Testis (tissue), 2 donors: ENCODE measurements at regions not wholly inside any gene's neighbourhood (a gene's known extent, or its start where the extent isn't known, plus 50 kb on each side); places are given as distances from the start of the nearest gene placed in this dataset.

Source experiments
- DNase-seq: peaks from one replicate; pipeline ENCODE4 v3.0.0-alpha.2; 2019
- H3K27ac ChIP-seq, 2 donors: fragments of 200-600 bp; sonication (generic); one replicate each; pipeline ENCODE4 v1.5.1; 2019
- H3K27me3 ChIP-seq: fragments of 200-600 bp; sonication (generic); one replicate; pipeline ENCODE4 v1.5.1; 2019
- H3K36me3 ChIP-seq: fragments of 200-600 bp; sonication (generic); one replicate; pipeline ENCODE4 v1.5.1; 2017; ENCODE audit warnings: low read depth; ENCODE audit errors: missing control alignments
- H3K4me1 ChIP-seq: fragments of 200-600 bp; sonication (generic); one replicate; pipeline ENCODE4 v1.5.1; 2019
- H3K4me3 ChIP-seq, 2 donors: fragments of 200-600 bp; sonication (generic); one replicate each; pipeline ENCODE4 v1.5.1; 2017 to 2019
- H3K9me3 ChIP-seq: fragments of 200-600 bp; sonication (generic); one replicate; pipeline ENCODE4 v1.5.1; 2017
- CTCF ChIP-seq, 3 experiments: fragments of 450-650 bp in 2 of 3; fragments of 200-600 bp in 1 of 3; sonication (generic) in 1 of 3; IDR thresholded peaks; one replicate each; pipeline ENCODE4 v1.5.1; 2016 to 2019; ENCODE audit warnings: antibody characterized with exemption in 3 of 3, mild to moderate bottlenecking in 2 of 3, moderate library complexity in 1 of 3
- POLR2A ChIP-seq: fragments of 450-650 bp; IDR thresholded peaks from one replicate; pipeline ENCODE4 v1.6.1; 2017; ENCODE audit warnings: antibody characterized with exemption, mild to moderate bottlenecking, moderate library complexity
- WGBS, 2 donors: methylation state at CpG; one replicate each; pipeline ENCODE4 v1.1.5; 2018; 5-methylcytosine and 5-hydroxymethylcytosine counted together
- intact Hi-C: fragments of 100-400 bp; cut with DNase I; formaldehyde crosslinking; loops from one replicate; pipeline ENCODE4 v1.15.1; 2023; ENCODE audit warnings: low total_unique reads

- no peak for DNase-seq
- Histone ChIP-seq H3K4me3 (no peak overlapping the region), H3K27me3 (no peaks in the 10 kb centered on the region), H3K9me3 (no peaks in the 10 kb centered on the region), H3K4me1 (no peaks in the 10 kb centered on the region), H3K36me3 (peaks cover 3% of the 10 kb centered on the region), H3K27ac (no peak overlapping the region)
- TF ChIP-seq POLR2A (no peak), CTCF (IDR thresholded peaks at IDR 0.05) (no peak)
- intact Hi-C loops, result no loop called here
- WGBS, 2 donors, result 35 to 91% methylated on average over 1 of the region's 1 CpG
Observed at GRCh38 chr5:153360860-153361259, 129.6 kb upstream of the GRIA1 start.

GRCh38 chr5:153361735-153362409 is 128.6 kb upstream of the GRIA1 start:
- DNase-seq, result no peak
- intact Hi-C loops, result no loop called here
- H3K4me3 ChIP-seq, result no peak overlapping the region
- H3K36me3 ChIP-seq, result peaks cover 3% of the 10 kb centered on the region
- no peak overlapping the region for H3K27ac ChIP-seq
- H3K4me1 ChIP-seq, result no peaks in the 10 kb centered on the region
- no peaks in the 10 kb centered on the region for H3K9me3 ChIP-seq
- WGBS, 2 donors, result 56 to 61% methylated on average over 3 of the region's 3 CpGs
- TF ChIP-seq CTCF (IDR thresholded peaks at IDR 0.05) (no peak), POLR2A (no peak)
- H3K27me3 ChIP-seq, result no peaks in the 10 kb centered on the region

- DNase-seq, result no peak
- H3K27me3 ChIP-seq, result no peaks in the 10 kb centered on the region
- peaks cover 3% of the 10 kb centered on the region for H3K36me3 ChIP-seq
- intact Hi-C loops, result no loop called here
- H3K4me3 ChIP-seq, result no peak overlapping the region
- TF ChIP-seq POLR2A, result no peak
- no peak for TF ChIP-seq CTCF (IDR thresholded peaks at IDR 0.05)
- no peaks in the 10 kb centered on the region for H3K9me3 ChIP-seq
- no peaks in the 10 kb centered on the region for H3K4me1 ChIP-seq
- no peak overlapping the region for H3K27ac ChIP-seq
Observed at GRCh38 chr5:153365547-153365946, 124.9 kb upstream of the GRIA1 start.

- Histone ChIP-seq H3K27ac (no peak overlapping the region), H3K27me3 (no peaks in the 10 kb centered on the region), H3K4me1 (no peaks in the 10 kb centered on the region), H3K36me3 (peaks cover 3% of the 10 kb centered on the region), H3K4me3 (no peak overlapping the region), H3K9me3 (no peaks in the 10 kb centered on the region)
- no peak for DNase-seq
- 87 to 89% methylated on average over 3 of the region's 3 CpGs for WGBS, 2 donors
- intact Hi-C loops, result no loop called here
- TF ChIP-seq CTCF (IDR thresholded peaks at IDR 0.05) (no peak), POLR2A (no peak)
Observed at GRCh38 chr5:153367466-153367865, 123.0 kb upstream of the GRIA1 start.

- no peak for DNase-seq
- H3K4me1 ChIP-seq, result no peaks in the 10 kb centered on the region
- H3K9me3 ChIP-seq, result no peaks in the 10 kb centered on the region
- TF ChIP-seq CTCF (IDR thresholded peaks at IDR 0.05), result no peak
- no peak for TF ChIP-seq POLR2A
- H3K4me3 ChIP-seq, result no peak overlapping the region
- no peaks in the 10 kb centered on the region for H3K36me3 ChIP-seq
- H3K27me3 ChIP-seq, result no peaks in the 10 kb centered on the region
- intact Hi-C loops, result no loop called here
- 52 to 60% methylated on average over 6 of the region's 6 CpGs for WGBS, 2 donors
- no peak overlapping the region for H3K27ac ChIP-seq
Observed at GRCh38 chr5:153372425-153373129, 117.9 kb upstream of the GRIA1 start.
